ENCODE measurements at regions not wholly inside any gene's neighbourhood (a gene's known extent, or its start where the extent isn't known, plus 50 kb on each side); places are given as distances from the start of the nearest gene placed in this dataset.

DNA sequence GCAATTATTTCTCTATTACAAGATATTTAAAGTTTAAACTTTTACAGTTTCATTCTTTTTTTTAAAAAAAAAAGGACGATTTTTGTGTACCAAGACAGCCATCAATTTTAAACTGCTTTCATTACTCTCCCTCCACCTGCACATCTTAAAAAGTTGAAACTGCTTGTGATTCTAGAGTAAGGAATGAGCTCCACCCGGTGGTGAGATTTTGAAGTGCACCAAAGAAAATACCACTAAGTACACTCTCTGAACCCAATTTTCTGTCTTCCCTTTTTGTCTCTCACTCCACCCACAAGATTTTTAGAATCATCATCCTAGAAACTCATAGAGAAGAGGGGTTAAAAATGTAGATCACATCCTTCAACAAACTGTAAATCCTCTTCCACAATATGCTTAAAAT, 91.3 kb upstream of the WDR44 start:
- Histone ChIP-seq H3K4me3 (no peak overlapping the region), H3K36me3 (no peaks in the 10 kb centered on the region), H3K27ac (no peak overlapping the region), H3K4me1 (no peaks in the 10 kb centered on the region), H3K9me3 (no peaks in the 10 kb centered on the region), H3K27me3 (no peaks in the 10 kb centered on the region)
- TF ChIP-seq EP300 (IDR thresholded peaks at IDR 0.05; ENCODE audit: low read depth) (no peak), POLR2AphosphoS5 (IDR thresholded peaks at IDR 0.05) (no peak), POLR2A (IDR thresholded peaks at IDR 0.05) (no peak)
- TF ChIP-seq, protein P1, sequence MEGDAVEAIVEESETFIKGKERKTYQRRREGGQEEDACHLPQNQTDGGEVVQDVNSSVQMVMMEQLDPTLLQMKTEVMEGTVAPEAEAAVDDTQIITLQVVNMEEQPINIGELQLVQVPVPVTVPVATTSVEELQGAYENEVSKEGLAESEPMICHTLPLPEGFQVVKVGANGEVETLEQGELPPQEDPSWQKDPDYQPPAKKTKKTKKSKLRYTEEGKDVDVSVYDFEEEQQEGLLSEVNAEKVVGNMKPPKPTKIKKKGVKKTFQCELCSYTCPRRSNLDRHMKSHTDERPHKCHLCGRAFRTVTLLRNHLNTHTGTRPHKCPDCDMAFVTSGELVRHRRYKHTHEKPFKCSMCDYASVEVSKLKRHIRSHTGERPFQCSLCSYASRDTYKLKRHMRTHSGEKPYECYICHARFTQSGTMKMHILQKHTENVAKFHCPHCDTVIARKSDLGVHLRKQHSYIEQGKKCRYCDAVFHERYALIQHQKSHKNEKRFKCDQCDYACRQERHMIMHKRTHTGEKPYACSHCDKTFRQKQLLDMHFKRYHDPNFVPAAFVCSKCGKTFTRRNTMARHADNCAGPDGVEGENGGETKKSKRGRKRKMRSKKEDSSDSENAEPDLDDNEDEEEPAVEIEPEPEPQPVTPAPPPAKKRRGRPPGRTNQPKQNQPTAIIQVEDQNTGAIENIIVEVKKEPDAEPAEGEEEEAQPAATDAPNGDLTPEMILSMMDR (IDR thresholded peaks at IDR 0.05): peak; percentile 51 to 80 (median 54)
- in situ Hi-C loops (cut with MboI; ENCODE audit: low pct_ligation_motif_present in 1 of 4, low pct_unique_long_range_greater_than_20kb in 1 of 4, low sequenced_read_pairs in 3 of 4): no loop called here
- DNase-seq: peak; percentile 56
- WGBS, 2 donors (ENCODE audit: low coverage in 1 of 2): 0% methylated on average over 2 of the region's 2 CpGs; no CpG with 5 or more reads in 1 of the 2 donors
- intact Hi-C loops (cut with DNase I; ENCODE audit: low total_unique reads): no loop called here

DNA sequence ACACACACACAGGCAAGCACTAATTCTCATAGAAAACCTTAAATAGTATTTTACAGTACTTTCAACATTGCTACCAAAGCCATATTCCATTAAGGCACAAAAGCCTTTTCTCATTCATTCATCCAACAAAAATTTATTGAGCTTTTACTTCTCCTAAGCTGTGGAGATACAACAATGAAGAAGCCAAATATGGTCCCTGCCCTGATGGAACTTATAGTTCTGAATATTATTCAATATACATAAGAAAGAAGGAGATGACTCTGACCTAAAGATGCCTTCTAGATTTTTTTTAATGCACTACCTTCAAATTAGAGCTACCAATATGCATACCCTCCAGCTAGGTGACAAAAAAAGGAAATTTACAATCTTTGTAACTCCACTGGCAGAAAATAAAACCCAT, 90.0 kb upstream of the WDR44 start:
- intact Hi-C loops (cut with DNase I; ENCODE audit: low total_unique reads): no loop called here
- Histone ChIP-seq H3K9me3 (no peaks in the 10 kb centered on the region), H3K4me3 (no peak overlapping the region), H3K36me3 (no peaks in the 10 kb centered on the region), H3K4me1 (no peaks in the 10 kb centered on the region), H3K27ac (no peak overlapping the region), H3K27me3 (no peaks in the 10 kb centered on the region)
- DNase-seq: no peak
- no peak for TF ChIP-seq EP300 (IDR thresholded peaks at IDR 0.05; ENCODE audit: low read depth)
- no peak for TF ChIP-seq POLR2AphosphoS5 (IDR thresholded peaks at IDR 0.05)
- TF ChIP-seq, protein P1 (IDR thresholded peaks at IDR 0.05): no peak
- no peak for TF ChIP-seq POLR2A (IDR thresholded peaks at IDR 0.05)
- in situ Hi-C loops (cut with MboI; ENCODE audit: low pct_ligation_motif_present in 1 of 4, low pct_unique_long_range_greater_than_20kb in 1 of 4, low sequenced_read_pairs in 3 of 4): no loop called here

DNA sequence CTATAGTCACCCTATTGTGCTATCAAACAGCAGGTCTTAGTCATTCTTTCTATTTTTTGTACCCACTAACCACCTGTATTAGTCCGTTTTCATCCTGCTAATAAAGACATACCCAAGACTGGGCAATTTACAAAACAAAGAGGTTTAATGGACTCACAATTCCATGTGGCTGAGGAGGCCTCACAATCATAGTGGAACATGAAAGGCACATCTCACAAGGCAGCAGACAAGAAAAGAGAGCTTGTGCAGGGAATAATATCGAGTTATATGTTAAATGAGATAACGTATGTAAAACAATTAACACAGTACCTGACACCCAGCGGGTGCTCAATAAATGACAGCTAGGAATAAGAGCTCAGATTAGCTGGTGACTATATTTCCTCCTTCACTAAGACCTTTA, 88.1 kb upstream of the WDR44 start:
- WGBS, 2 donors (ENCODE audit: low coverage in 1 of 2): 59% methylated on average over 4 of the region's 4 CpGs; no CpG with 5 or more reads in 1 of the 2 donors
- in situ Hi-C loops (cut with MboI; ENCODE audit: low pct_ligation_motif_present in 1 of 4, low pct_unique_long_range_greater_than_20kb in 1 of 4, low sequenced_read_pairs in 3 of 4): no loop called here

DNA sequence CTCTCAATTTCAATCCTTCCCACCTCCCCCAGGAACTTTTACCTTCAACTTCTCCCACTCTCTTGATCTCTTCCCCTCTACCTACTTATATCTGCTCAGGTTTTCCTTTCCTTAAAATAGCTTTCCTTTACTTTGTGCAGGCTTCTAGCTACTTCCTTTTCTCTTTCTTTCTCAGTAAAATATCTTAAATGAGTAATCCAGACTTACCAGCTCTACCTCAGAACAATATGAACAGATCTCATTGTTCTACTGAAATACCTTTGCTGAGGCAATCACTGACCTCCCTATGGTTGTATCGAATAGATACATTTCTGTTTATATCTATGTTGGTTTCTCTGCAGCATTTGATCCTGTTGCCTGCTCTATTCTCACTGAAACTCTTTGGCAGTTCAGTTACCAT, 86.7 kb upstream of the WDR44 start:
- no peak for TF ChIP-seq EP300 (IDR thresholded peaks at IDR 0.05; ENCODE audit: low read depth)
- TF ChIP-seq, protein P1 (IDR thresholded peaks at IDR 0.05): no peak
- TF ChIP-seq POLR2AphosphoS5 (IDR thresholded peaks at IDR 0.05): no peak
- no peak for TF ChIP-seq POLR2A (IDR thresholded peaks at IDR 0.05)
- Histone ChIP-seq H3K27me3 (no peaks in the 10 kb centered on the region), H3K36me3 (no peaks in the 10 kb centered on the region), H3K4me3 (no peak overlapping the region), H3K4me1 (no peaks in the 10 kb centered on the region), H3K27ac (no peak overlapping the region), H3K9me3 (no peaks in the 10 kb centered on the region)
- intact Hi-C loops (cut with DNase I; ENCODE audit: low total_unique reads) (no loop called here), in situ Hi-C loops (cut with MboI; ENCODE audit: low pct_ligation_motif_present in 1 of 4, low pct_unique_long_range_greater_than_20kb in 1 of 4, low sequenced_read_pairs in 3 of 4) (no loop called here)
- WGBS, 2 donors (ENCODE audit: low coverage in 1 of 2): 79% methylated on average over 1 of the region's 1 CpG; no CpG with 5 or more reads in 1 of the 2 donors
- DNase-seq: no peak

More for the DNA sequence above, 88.1 kb upstream of the WDR44 start:
- Histone ChIP-seq H3K4me3 (no peak overlapping the region), H3K36me3 (no peaks in the 10 kb centered on the region), H3K4me1 (no peaks in the 10 kb centered on the region), H3K27ac (no peak overlapping the region), H3K27me3 (no peaks in the 10 kb centered on the region), H3K9me3 (no peaks in the 10 kb centered on the region)
- TF ChIP-seq, protein P1 (IDR thresholded peaks at IDR 0.05): no peak
- TF ChIP-seq EP300 (IDR thresholded peaks at IDR 0.05; ENCODE audit: low read depth) (no peak), POLR2A (IDR thresholded peaks at IDR 0.05) (no peak), POLR2AphosphoS5 (IDR thresholded peaks at IDR 0.05) (no peak)
- intact Hi-C loops (cut with DNase I; ENCODE audit: low total_unique reads): no loop called here
- DNase-seq: no peak

Measured in transverse colon (tissue), 4 donors.